CD4-positive, alpha-beta T cell treated with Interleukin-12 subunit alpha and Interleukin-12 subunit beta, for 1 hour (primary cell): ENCODE measurements at regions not wholly inside any gene's neighbourhood (a gene's known extent, or its start where the extent isn't known, plus 50 kb on each side); places are given as distances from the start of the nearest gene placed in this dataset.
A peak's percentile ranks its signal among the peaks of the same experiment; 100 is the strongest.

Source experiments
- DNase-seq: peaks from one replicate; pipeline ENCODE4 v3.0.0-alpha.2; 2020

GRCh38 chr1:173405281-173405680 lies 71.9 kb upstream of the PRDX6 start:
- no peak for DNase-seq

- no peak for DNase-seq
Measured at GRCh38 chr1:173405834-173406233, 71.3 kb upstream of the PRDX6 start.

GRCh38 chr1:173406783-173407230 lies 70.3 kb upstream of the PRDX6 start:
- DNase-seq = no peak

GRCh38 chr1:173407846-173408245 lies 69.3 kb upstream of the PRDX6 start:
- no peak for DNase-seq

GRCh38 chr1:173408886-173409285 lies 68.2 kb upstream of the PRDX6 start:
- no peak for DNase-seq

GRCh38 chr1:173409613-173410012 lies 67.5 kb upstream of the PRDX6 start:
- peak; percentile 36 for DNase-seq

GRCh38 chr1:173410133-173410793 lies 66.9 kb upstream of the PRDX6 start:
- peak; percentile 19 for DNase-seq

- DNase-seq = peak; percentile 12
Measured at GRCh38 chr1:173410794-173411236, 66.3 kb upstream of the PRDX6 start.

GRCh38 chr1:173411835-173412742 lies 65.0 kb upstream of the PRDX6 start:
- DNase-seq = no peak

GRCh38 chr1:173413271-173413707 lies 63.8 kb upstream of the PRDX6 start:
- no peak for DNase-seq

GRCh38 chr1:173414136-173414535 lies 63.0 kb upstream of the PRDX6 start:
- no peak for DNase-seq

GRCh38 chr1:173414539-173415226 lies 62.5 kb upstream of the PRDX6 start:
- DNase-seq = no peak

- no peak for DNase-seq
Measured at GRCh38 chr1:173415490-173415889, 61.6 kb upstream of the PRDX6 start.

GRCh38 chr1:173415905-173416450 lies 61.2 kb upstream of the PRDX6 start:
- no peak for DNase-seq

- no peak for DNase-seq
Measured at GRCh38 chr1:173417563-173417962, 59.6 kb upstream of the PRDX6 start.

GRCh38 chr1:173418107-173418985 lies 58.8 kb upstream of the PRDX6 start:
- DNase-seq = no peak

- peak; percentile 78 for DNase-seq
Measured at GRCh38 chr1:173420330-173420806, 56.8 kb upstream of the PRDX6 start.

GRCh38 chr1:173421286-173421685 lies 55.8 kb upstream of the PRDX6 start:
- no peak for DNase-seq

GRCh38 chr1:173421789-173422188 lies 55.3 kb upstream of the PRDX6 start:
- DNase-seq = no peak

GRCh38 chr1:173422456-173422976 lies 54.6 kb upstream of the PRDX6 start:
- no peak for DNase-seq

GRCh38 chr1:173423291-173423690 lies 53.8 kb upstream of the PRDX6 start:
- DNase-seq = no peak

GRCh38 chr1:173424143-173424542 lies 53.0 kb upstream of the PRDX6 start:
- DNase-seq = no peak
